ENCODE measurements at regions not wholly inside any gene's neighbourhood (a gene's known extent, or its start where the extent isn't known, plus 50 kb on each side); places are given as distances from the start of the nearest gene placed in this dataset.

GRCh38 chr10:3482200-3482993 is 302.6 kb downstream of the KLF6 start:
- no peak for DNase-seq (ENCODE audit: low spot score)

GRCh38 chr10:3481496-3481895 is 303.5 kb downstream of the KLF6 start:
- DNase-seq (ENCODE audit: low spot score), result no peak

GRCh38 chr10:3480990-3481315 is 304.1 kb downstream of the KLF6 start:
- no peak for DNase-seq (ENCODE audit: low spot score)

GRCh38 chr10:3480281-3480989 is 304.6 kb downstream of the KLF6 start:
- no peak for DNase-seq (ENCODE audit: low spot score)

GRCh38 chr10:3478632-3479240 is 306.2 kb upstream of the PITRM1 start:
- DNase-seq (ENCODE audit: low spot score), result no peak

GRCh38 chr10:3478153-3478552 is 305.6 kb upstream of the PITRM1 start:
- DNase-seq (ENCODE audit: low spot score), result no peak

- DNase-seq (ENCODE audit: low spot score), result no peak
Measured at GRCh38 chr10:3477683-3478082, 305.1 kb upstream of the PITRM1 start.

- no peak for DNase-seq (ENCODE audit: low spot score)
Measured at GRCh38 chr10:3476640-3477448, 304.3 kb upstream of the PITRM1 start.

- DNase-seq (ENCODE audit: low spot score), result no peak
Measured at GRCh38 chr10:3476186-3476585, 303.6 kb upstream of the PITRM1 start.

GRCh38 chr10:3475367-3475766 is 302.8 kb upstream of the PITRM1 start:
- DNase-seq (ENCODE audit: low spot score), result no peak

- no peak for DNase-seq (ENCODE audit: low spot score)
Measured at GRCh38 chr10:3474266-3474665, 301.7 kb upstream of the PITRM1 start.

- no peak for DNase-seq (ENCODE audit: low spot score)
Measured at GRCh38 chr10:3473271-3473670, 300.7 kb upstream of the PITRM1 start.

GRCh38 chr10:3472287-3473051 is 299.9 kb upstream of the PITRM1 start:
- peak; percentile 9 for DNase-seq (ENCODE audit: low spot score)

- no peak for DNase-seq (ENCODE audit: low spot score)
Measured at GRCh38 chr10:3471927-3472286, 299.3 kb upstream of the PITRM1 start.

- no peak for DNase-seq (ENCODE audit: low spot score)
Measured at GRCh38 chr10:3471472-3471871, 298.9 kb upstream of the PITRM1 start.

GRCh38 chr10:3470191-3470590 is 297.6 kb upstream of the PITRM1 start:
- no peak for DNase-seq (ENCODE audit: low spot score)

- no peak for DNase-seq (ENCODE audit: low spot score)
Measured at GRCh38 chr10:3469639-3470020, 297.0 kb upstream of the PITRM1 start.

GRCh38 chr10:3468919-3469638 is 296.5 kb upstream of the PITRM1 start:
- DNase-seq (ENCODE audit: low spot score), result no peak

GRCh38 chr10:3467052-3467951 is 294.7 kb upstream of the PITRM1 start:
- DNase-seq (ENCODE audit: low spot score), result no peak

GRCh38 chr10:3465406-3465891 is 292.9 kb upstream of the PITRM1 start:
- no peak for DNase-seq (ENCODE audit: low spot score)
